LoVo (cell line): ENCODE measurements at regions not wholly inside any gene's neighbourhood (a gene's known extent, or its start where the extent isn't known, plus 50 kb on each side); places are given as distances from the start of the nearest gene placed in this dataset.
A peak's percentile ranks its signal among the peaks of the same experiment; 100 is the strongest.

Experiments used
- DNase-seq: peaks from one replicate; pipeline ENCODE4 v3.0.0-alpha.2; 2016; ENCODE audit warnings: low spot score

GRCh38 chr6:48057601-48058000 is 53.4 kb downstream of the PTCHD4 start:
- DNase-seq, result no peak

GRCh38 chr6:48048451-48049146 is 62.4 kb downstream of the PTCHD4 start:
- DNase-seq, result no peak

- no peak for DNase-seq
Observed at GRCh38 chr6:48041894-48042293, 69.1 kb downstream of the PTCHD4 start.

- DNase-seq, result no peak
Observed at GRCh38 chr6:48037946-48038345, 73.1 kb downstream of the PTCHD4 start.

- no peak for DNase-seq
Observed at GRCh38 chr6:48036316-48036715, 74.7 kb downstream of the PTCHD4 start.

- DNase-seq, result no peak
Observed at GRCh38 chr6:48032151-48032550, 78.8 kb downstream of the PTCHD4 start.

- no peak for DNase-seq
Observed at GRCh38 chr6:48031711-48032110, 79.3 kb downstream of the PTCHD4 start.

GRCh38 chr6:48027704-48028435 is 83.1 kb downstream of the PTCHD4 start:
- DNase-seq, result no peak

GRCh38 chr6:48024956-48025355 is 86.0 kb downstream of the PTCHD4 start:
- no peak for DNase-seq

- DNase-seq, result no peak
Observed at GRCh38 chr6:48021904-48022303, 89.1 kb downstream of the PTCHD4 start.

GRCh38 chr6:48016020-48016755 is 94.8 kb downstream of the PTCHD4 start:
- DNase-seq, result peak; percentile 9

- DNase-seq, result no peak
Observed at GRCh38 chr6:47992809-47993208, 118.2 kb downstream of the PTCHD4 start.

- no peak for DNase-seq
Observed at GRCh38 chr6:47983491-47983890, 127.5 kb downstream of the PTCHD4 start.

GRCh38 chr6:47977314-47977713 is 133.7 kb downstream of the PTCHD4 start:
- no peak for DNase-seq

- DNase-seq, result no peak
Observed at GRCh38 chr6:47974106-47974505, 136.9 kb downstream of the PTCHD4 start.

GRCh38 chr6:47970826-47971225 is 140.2 kb downstream of the PTCHD4 start:
- no peak for DNase-seq

GRCh38 chr6:47967843-47968242 is 143.2 kb downstream of the PTCHD4 start:
- DNase-seq, result no peak

GRCh38 chr6:47964969-47965368 is 146.0 kb downstream of the PTCHD4 start:
- no peak for DNase-seq

- no peak for DNase-seq
Observed at GRCh38 chr6:47952640-47953039, 158.4 kb downstream of the PTCHD4 start.

GRCh38 chr6:47944846-47945245 is 163.0 kb downstream of the OPN5 start:
- DNase-seq, result no peak

GRCh38 chr6:47938405-47938804 is 156.6 kb downstream of the OPN5 start:
- DNase-seq, result no peak

- no peak for DNase-seq
Observed at GRCh38 chr6:47936820-47937219, 155.0 kb downstream of the OPN5 start.

- no peak for DNase-seq
Observed at GRCh38 chr6:47934023-47934422, 152.2 kb downstream of the OPN5 start.
